SW480 (cell line): ENCODE measurements at regions not wholly inside any gene's neighbourhood (a gene's known extent, or its start where the extent isn't known, plus 50 kb on each side); places are given as distances from the start of the nearest gene placed in this dataset.

Source experiments
- DNase-seq: peaks from one replicate; pipeline ENCODE4 v3.0.0-alpha.2; 2016; ENCODE audit warnings: low spot score

GRCh38 chr15:47620960-47621681, 96.2 kb upstream of the SEMA6D start:
- no peak for DNase-seq

- no peak for DNase-seq
Measured at GRCh38 chr15:47622055-47622454, 95.2 kb upstream of the SEMA6D start.

GRCh38 chr15:47624503-47624902, 92.8 kb upstream of the SEMA6D start:
- DNase-seq, result no peak

- DNase-seq, result no peak
Measured at GRCh38 chr15:47639042-47639441, 78.3 kb upstream of the SEMA6D start.

GRCh38 chr15:47640079-47640478, 77.2 kb upstream of the SEMA6D start:
- no peak for DNase-seq

- no peak for DNase-seq
Measured at GRCh38 chr15:47640901-47641300, 76.4 kb upstream of the SEMA6D start.

- DNase-seq, result no peak
Measured at GRCh38 chr15:47644722-47645121, 72.6 kb upstream of the SEMA6D start.

GRCh38 chr15:47650564-47650963, 66.7 kb upstream of the SEMA6D start:
- DNase-seq, result no peak

GRCh38 chr15:47652328-47652727, 65.0 kb upstream of the SEMA6D start:
- DNase-seq, result no peak

GRCh38 chr15:47652844-47653243, 64.5 kb upstream of the SEMA6D start:
- no peak for DNase-seq

- no peak for DNase-seq
Measured at GRCh38 chr15:47661661-47662180, 55.6 kb upstream of the SEMA6D start.

GRCh38 chr15:47663101-47663500, 54.2 kb upstream of the SEMA6D start:
- no peak for DNase-seq
